Breast epithelium (tissue), 3 donors: ENCODE measurements at regions not wholly inside any gene's neighbourhood (a gene's known extent, or its start where the extent isn't known, plus 50 kb on each side); places are given as distances from the start of the nearest gene placed in this dataset.

Experiments used
- POLR2A ChIP-seq: fragments of 450-650 bp; IDR thresholded peaks from one replicate; pipeline ENCODE4 v1.6.1; 2016; ENCODE audit warnings: antibody characterized with exemption, mild to moderate bottlenecking, moderate library complexity
- POLR2AphosphoS5 ChIP-seq, 3 donors: sonication (generic); formaldehyde crosslinking; IDR thresholded peaks; one replicate each; pipeline ENCODE4 v1.6.1; 2017; ENCODE audit warnings: antibody characterized with exemption in 3 of 3
- TF ChIP-seq, protein P1 (sequence below), 3 donors: fragments of 450-650 bp; IDR thresholded peaks; one replicate each; pipeline ENCODE4 v1.5.1; 2016 to 2017; ENCODE audit warnings: antibody characterized with exemption in 3 of 3, mild to moderate bottlenecking in 3 of 3, moderate library complexity in 3 of 3

DNA sequence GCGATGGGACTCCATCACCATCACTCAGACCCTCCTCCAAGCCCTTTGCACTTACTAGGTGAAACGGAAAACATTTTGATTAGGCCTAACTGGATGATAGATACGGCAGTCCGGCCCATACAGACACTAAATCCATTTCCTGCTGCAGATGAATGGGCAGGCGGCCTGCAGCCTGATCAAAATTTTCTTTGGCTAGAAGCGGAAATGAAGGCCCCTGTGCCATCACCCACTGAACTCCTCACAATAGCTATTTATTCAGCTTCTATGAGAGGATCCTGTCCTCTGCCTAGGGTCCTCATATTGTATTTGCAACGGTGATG, 200.5 kb downstream of the OMA1 start:
- TF ChIP-seq, protein P1, sequence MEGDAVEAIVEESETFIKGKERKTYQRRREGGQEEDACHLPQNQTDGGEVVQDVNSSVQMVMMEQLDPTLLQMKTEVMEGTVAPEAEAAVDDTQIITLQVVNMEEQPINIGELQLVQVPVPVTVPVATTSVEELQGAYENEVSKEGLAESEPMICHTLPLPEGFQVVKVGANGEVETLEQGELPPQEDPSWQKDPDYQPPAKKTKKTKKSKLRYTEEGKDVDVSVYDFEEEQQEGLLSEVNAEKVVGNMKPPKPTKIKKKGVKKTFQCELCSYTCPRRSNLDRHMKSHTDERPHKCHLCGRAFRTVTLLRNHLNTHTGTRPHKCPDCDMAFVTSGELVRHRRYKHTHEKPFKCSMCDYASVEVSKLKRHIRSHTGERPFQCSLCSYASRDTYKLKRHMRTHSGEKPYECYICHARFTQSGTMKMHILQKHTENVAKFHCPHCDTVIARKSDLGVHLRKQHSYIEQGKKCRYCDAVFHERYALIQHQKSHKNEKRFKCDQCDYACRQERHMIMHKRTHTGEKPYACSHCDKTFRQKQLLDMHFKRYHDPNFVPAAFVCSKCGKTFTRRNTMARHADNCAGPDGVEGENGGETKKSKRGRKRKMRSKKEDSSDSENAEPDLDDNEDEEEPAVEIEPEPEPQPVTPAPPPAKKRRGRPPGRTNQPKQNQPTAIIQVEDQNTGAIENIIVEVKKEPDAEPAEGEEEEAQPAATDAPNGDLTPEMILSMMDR (IDR thresholded peaks at IDR 0.05), result no peak
- TF ChIP-seq POLR2A, result no peak
- no peak for TF ChIP-seq POLR2AphosphoS5 (IDR thresholded peaks at IDR 0.05)
